GM12892 (cell line): ENCODE measurements at regions not wholly inside any gene's neighbourhood (a gene's known extent, or its start where the extent isn't known, plus 50 kb on each side); places are given as distances from the start of the nearest gene placed in this dataset.

Experiments used
- POLR2A ChIP-seq: IDR thresholded peaks from 2 replicates; pipeline ENCODE4 v1.6.1; 2011; ENCODE audit warnings: low read depth, low read length, control low read depth
- POLR2AphosphoS5 ChIP-seq: IDR thresholded peaks from 2 replicates; pipeline ENCODE4 v1.6.1; 2011; ENCODE audit warnings: low read depth, low read length, control low read depth
- TAF1 ChIP-seq: IDR thresholded peaks from 2 replicates; pipeline ENCODE4 v1.6.1; 2011; ENCODE audit warnings: low read depth, mild to moderate bottlenecking, control low read depth, low read length, borderline replicate concordance

GRCh38 chr2:51105811-51106210 lies 73.9 kb upstream of the NRXN1 start:
- no peak for TF ChIP-seq POLR2A
- TF ChIP-seq POLR2AphosphoS5: no peak
- no peak for TF ChIP-seq TAF1
